NK-92 treated with Interleukin-12 subunit alpha and Interleukin-12 subunit beta, amount 100 ng/mL, for 24 hours (cell line): ENCODE measurements at regions not wholly inside any gene's neighbourhood (a gene's known extent, or its start where the extent isn't known, plus 50 kb on each side); places are given as distances from the start of the nearest gene placed in this dataset.
"Not testable (repeated sequence)": the region's sequence is repeated elsewhere in the genome, so short reads cannot be mapped to it uniquely, and the experiment has no call there.

Experiments used
- DNase-seq: peaks from one replicate; lab custom pipeline; 2025; lab: John Stamatoyannopoulos, UW

GRCh38 chr1:112099979-112100378 lies 110.5 kb upstream of the KCND3 start:
- DNase-seq: no peak

GRCh38 chr1:112105557-112105956 lies 116.1 kb upstream of the KCND3 start:
- DNase-seq: no peak

DNA sequence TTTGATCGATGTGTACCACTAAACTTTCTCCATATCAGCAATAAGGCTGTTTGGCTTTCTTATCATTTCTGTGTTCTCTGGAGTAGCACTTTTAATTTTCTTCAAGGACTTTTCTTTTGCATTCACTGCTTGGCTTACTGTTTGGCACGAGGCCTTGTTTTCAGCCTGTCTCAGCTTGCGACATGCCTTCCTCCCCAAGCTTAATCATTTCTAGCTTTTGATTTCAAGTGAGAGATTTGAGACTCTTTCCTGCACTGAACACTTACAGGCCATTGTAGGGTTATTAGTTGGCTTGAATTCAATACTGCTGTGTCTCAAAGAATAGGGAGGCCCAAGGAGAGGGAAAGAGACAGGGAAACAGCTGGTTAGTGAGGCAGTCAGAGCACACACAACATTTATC lies 120.6 kb upstream of the KCND3 start:
- no peak for DNase-seq

- no peak for DNase-seq
Measured at GRCh38 chr1:112111734-112112133, 122.3 kb upstream of the KCND3 start.

- no peak for DNase-seq
Measured at GRCh38 chr1:112114540-112114939, 125.1 kb upstream of the KCND3 start.

GRCh38 chr1:112126598-112126997 lies 137.1 kb upstream of the KCND3 start:
- no peak for DNase-seq

- DNase-seq: not testable (repeated sequence)
Measured at GRCh38 chr1:112127606-112128005, 138.1 kb upstream of the KCND3 start.

GRCh38 chr1:112133487-112133886 lies 144.0 kb upstream of the KCND3 start:
- no peak for DNase-seq

DNA sequence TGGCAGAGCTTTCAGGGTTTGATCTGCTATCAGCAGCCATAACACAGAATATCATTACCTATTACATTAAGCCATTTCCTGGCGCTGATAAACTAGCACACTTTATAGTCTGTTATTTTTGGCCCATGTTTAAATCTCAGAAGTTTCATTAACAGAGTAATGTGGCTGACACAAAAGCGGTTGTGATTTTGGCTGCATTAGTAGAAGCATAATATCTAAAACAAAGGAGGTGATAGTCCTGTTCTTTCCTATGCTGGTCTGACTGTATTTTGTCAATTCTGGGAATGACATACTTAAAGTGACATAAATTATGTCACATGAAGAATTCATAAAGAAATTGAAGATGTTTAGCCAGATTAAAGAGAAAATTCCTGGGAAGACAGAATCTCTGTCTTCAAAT lies 151.3 kb upstream of the KCND3 start:
- DNase-seq: no peak

DNA sequence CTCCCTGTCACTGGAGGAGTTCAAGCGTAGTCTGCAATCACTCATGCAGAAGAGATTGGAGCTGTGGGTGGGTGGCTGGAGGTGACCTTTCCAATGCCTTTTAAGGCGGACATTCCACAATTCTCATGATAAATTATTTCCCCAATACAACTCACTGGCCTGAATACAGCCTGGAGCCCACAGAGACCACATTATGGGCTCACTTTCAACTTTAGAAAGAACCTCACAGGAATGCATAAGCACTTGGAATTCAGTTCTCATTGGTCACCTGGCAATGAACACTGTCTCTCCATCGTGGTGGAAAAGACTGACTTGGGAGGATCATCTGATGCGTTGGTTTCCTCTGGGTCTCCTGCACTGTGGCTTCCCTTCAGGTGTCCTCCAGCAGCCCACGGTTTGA lies 151.8 kb upstream of the KCND3 start:
- DNase-seq: no peak

- no peak for DNase-seq
Measured at GRCh38 chr1:112141923-112142322, 152.5 kb upstream of the KCND3 start.

GRCh38 chr1:112143871-112144441 lies 154.5 kb upstream of the KCND3 start:
- no peak for DNase-seq

DNA sequence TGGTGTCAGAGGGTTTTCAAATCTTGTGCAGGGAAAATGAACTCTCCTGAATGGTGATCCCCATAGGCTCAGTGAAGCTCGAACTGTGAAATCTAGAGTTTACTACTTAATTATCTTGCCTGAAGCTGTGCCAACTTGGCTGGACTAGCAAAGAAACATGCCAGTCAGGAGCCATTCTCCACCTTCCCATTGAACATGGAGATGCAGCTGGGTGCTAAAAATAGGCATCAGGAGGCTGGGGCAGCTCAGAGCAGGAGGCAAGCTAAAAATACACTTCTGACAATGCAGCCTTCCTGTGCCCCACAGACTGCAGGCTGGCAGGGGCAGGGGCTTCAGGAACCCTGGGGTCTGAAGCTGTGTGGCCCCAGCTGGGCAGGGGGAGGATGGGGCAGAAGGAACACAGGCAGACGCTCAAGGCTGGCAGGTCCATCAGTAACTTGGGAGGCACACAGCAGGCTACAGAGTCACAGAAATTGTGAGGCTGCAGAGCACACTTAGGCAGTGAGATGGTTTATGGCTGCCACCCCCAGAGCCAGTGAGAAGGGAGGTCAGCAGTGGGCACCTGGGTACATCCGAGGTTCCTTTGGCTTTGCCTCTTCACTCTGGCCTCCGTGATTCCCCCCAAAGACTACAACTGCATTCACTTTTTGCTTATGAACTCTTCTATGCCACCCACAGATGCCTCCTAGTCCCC lies 155.4 kb upstream of the KCND3 start:
- DNase-seq: no peak

GRCh38 chr1:112146201-112146715 lies 156.8 kb upstream of the KCND3 start:
- no peak for DNase-seq

DNA sequence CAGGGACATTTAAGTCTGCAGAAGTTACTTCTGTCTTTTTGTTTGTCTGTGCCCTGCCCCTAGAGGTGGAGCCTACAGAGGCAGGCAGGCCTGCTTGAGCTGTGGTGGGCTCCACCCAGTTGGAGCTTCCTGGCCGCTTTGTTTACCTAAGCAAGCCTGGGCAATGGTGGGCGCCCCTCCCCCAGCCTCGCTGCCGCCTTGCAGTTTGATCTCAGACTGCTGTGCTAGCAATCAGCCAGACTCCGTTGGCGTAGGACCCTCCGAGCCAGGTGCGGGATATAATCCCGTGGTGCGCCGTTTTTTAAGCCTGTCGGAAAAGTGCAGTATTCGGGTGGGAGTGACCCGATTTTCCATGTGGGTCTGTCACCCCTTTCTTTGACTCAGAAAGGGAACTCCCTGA lies 170.7 kb upstream of the KCND3 start:
- not testable (repeated sequence) for DNase-seq

DNA sequence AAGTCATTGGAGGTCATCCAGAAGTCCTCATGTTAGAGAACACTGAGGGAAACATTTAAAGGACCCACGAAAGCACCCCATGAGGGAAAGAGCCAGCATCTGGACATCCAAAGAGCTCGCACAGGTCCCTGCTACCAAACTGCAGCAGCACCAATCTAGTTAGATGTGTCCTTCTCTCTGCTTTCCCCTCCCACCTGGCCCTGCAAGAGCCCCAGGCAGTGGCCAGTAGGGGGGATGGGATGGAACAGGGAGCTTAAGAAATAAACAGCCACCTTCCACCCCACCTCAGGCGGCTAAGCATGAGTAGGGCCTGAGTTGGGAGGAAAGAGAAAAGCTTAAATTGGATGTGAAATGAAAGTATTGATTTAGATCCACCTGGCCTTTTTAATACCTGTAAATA lies 175.9 kb upstream of the KCND3 start:
- no peak for DNase-seq

GRCh38 chr1:112169517-112169916 lies 180.0 kb upstream of the KCND3 start:
- no peak for DNase-seq

- no peak for DNase-seq
Measured at GRCh38 chr1:112172294-112172882, 182.9 kb upstream of the KCND3 start.

- DNase-seq: no peak
Measured at GRCh38 chr1:112177314-112177713, 187.8 kb upstream of the KCND3 start.

DNA sequence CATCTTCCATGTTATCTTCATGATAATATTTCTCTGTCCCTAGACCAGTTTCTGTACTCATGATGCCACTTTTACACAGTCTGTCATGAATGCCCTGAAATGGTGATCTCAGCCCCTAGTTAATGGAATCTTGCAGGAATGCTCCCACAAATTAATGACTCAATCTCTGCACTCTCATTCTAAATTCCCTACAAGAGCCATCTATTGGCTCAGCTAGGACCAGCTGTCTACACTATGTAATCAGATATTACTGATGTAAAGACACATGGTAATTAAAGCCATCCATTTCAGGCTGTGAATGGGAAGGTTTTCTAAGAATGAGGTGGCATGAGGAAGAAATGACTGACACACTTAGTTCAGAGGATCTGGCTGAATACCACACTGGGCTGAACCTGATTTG lies 199.1 kb upstream of the KCND3 start:
- DNase-seq: no peak

DNA sequence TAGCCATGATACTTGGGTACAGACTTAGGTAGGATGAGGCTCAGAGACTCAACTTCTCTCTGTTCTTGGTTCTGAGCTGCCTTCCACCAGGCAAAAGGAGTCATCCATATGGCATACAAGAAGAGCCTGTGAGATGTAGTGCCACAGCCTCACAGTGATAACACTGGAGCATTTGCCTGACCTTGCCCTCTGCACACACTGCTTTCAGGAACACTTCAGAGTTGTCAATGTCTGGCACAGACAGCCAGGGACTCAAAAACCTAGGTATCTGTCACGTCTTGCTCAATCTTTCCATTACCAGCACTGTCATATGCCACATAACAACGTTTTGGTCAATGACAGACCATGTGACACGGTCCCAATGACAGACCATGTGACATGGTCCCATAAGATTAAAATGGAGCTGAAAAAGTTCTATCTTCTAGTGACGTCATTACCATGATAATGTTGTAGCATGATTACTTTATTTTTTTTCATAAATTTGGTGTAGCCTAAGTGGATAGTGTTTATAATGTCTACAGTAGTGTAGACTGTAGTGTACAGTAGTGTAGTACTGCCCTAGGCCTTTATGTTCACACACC lies 199.9 kb upstream of the CTTNBP2NL start:
- no peak for DNase-seq

- no peak for DNase-seq
Measured at GRCh38 chr1:112196731-112197130, 199.3 kb upstream of the CTTNBP2NL start.

GRCh38 chr1:112209493-112209892 lies 186.5 kb upstream of the CTTNBP2NL start:
- DNase-seq: no peak
